H9 (cell line): ENCODE measurements at regions not wholly inside any gene's neighbourhood (a gene's known extent, or its start where the extent isn't known, plus 50 kb on each side); places are given as distances from the start of the nearest gene placed in this dataset.

Source experiments
- DNase-seq: peaks from one replicate; pipeline ENCODE4 v3.0.0-alpha.2; 2017
- H2AFZ ChIP-seq: one replicate; pipeline ENCODE4 v1.6.1; 2013; ENCODE audit warnings: mild to moderate bottlenecking, low read length, control low read depth, moderate library complexity
- H2AK5ac ChIP-seq: 2 replicates; pipeline ENCODE4 v1.6.1; 2013; ENCODE audit warnings: low read length, control low read depth, mixed read lengths; ENCODE audit not compliant: insufficient read length
- H2BK120ac ChIP-seq: one replicate; pipeline ENCODE4 v1.6.1; 2013; ENCODE audit warnings: low read depth, mild to moderate bottlenecking, low read length, control low read depth, inconsistent platforms; ENCODE audit not compliant: poor library complexity, severe bottlenecking
- H2BK12ac ChIP-seq: 2 replicates; pipeline ENCODE4 v1.6.1; 2013; ENCODE audit warnings: low read length, control low read depth, mixed read lengths, low read depth; ENCODE audit not compliant: insufficient read length
- H2BK15ac ChIP-seq: 2 replicates; pipeline ENCODE4 v1.6.1; 2013; ENCODE audit warnings: low read depth, low read length, control low read depth
- H2BK20ac ChIP-seq: one replicate; pipeline ENCODE4 v1.6.1; 2013; ENCODE audit warnings: low read depth, mild to moderate bottlenecking, low read length, control low read depth, inconsistent platforms; ENCODE audit not compliant: poor library complexity, severe bottlenecking
- H2BK5ac ChIP-seq: 2 replicates; pipeline ENCODE4 v1.6.1; 2013; ENCODE audit warnings: low read length, control low read depth, mixed read lengths; ENCODE audit not compliant: insufficient read length
- H3K14ac ChIP-seq: 2 replicates; pipeline ENCODE4 v1.6.1; 2013; ENCODE audit warnings: low read length, control low read depth; ENCODE audit not compliant: insufficient read depth
- H3K18ac ChIP-seq: 2 replicates; pipeline ENCODE4 v1.6.1; 2013; ENCODE audit warnings: low read depth, mild to moderate bottlenecking, mixed read lengths, low read length, control low read depth; ENCODE audit not compliant: insufficient read length
- H3K23ac ChIP-seq: 2 replicates; pipeline ENCODE4 v1.6.1; 2013; ENCODE audit warnings: low read length, control low read depth, mixed read lengths, low read depth; ENCODE audit not compliant: insufficient read length
- H3K23me2 ChIP-seq: 2 replicates; pipeline ENCODE4 v1.6.1; 2013; ENCODE audit warnings: low read depth, mild to moderate bottlenecking, mixed read lengths, low read length, control low read depth; ENCODE audit not compliant: insufficient read length, poor library complexity, severe bottlenecking
- H3K27ac ChIP-seq: 2 replicates; pipeline ENCODE4 v1.5.1; 2013; ENCODE audit warnings: low read length, control low read depth, mixed read lengths, low read depth; ENCODE audit not compliant: insufficient read length
- H3K27me3 ChIP-seq: 2 replicates; pipeline ENCODE4 v1.6.1; 2013; ENCODE audit warnings: low read length, control low read depth, inconsistent platforms; ENCODE audit not compliant: insufficient read depth
- H3K4ac ChIP-seq: 2 replicates; pipeline ENCODE4 v1.6.1; 2013; ENCODE audit warnings: low read depth, mild to moderate bottlenecking, control low read depth, inconsistent platforms, low read length, moderate library complexity
- H3K4me1 ChIP-seq: 2 replicates; pipeline ENCODE4 v1.6.1; 2013; ENCODE audit warnings: low read length, control low read depth, inconsistent platforms; ENCODE audit not compliant: insufficient read depth
- H3K4me2 ChIP-seq: 2 replicates; pipeline ENCODE4 v1.6.1; 2013; ENCODE audit warnings: low read length, control low read depth, mixed read lengths; ENCODE audit not compliant: insufficient read length, insufficient read depth
- H3K56ac ChIP-seq: 2 replicates; pipeline ENCODE4 v1.6.1; 2013; ENCODE audit warnings: low read depth, mild to moderate bottlenecking, mixed read lengths, low read length, control low read depth; ENCODE audit not compliant: insufficient read length
- H3K79me1 ChIP-seq: 2 replicates; pipeline ENCODE4 v1.6.1; 2013; ENCODE audit warnings: low read depth, mild to moderate bottlenecking, moderate library complexity, low read length, control low read depth, inconsistent platforms; ENCODE audit not compliant: insufficient read depth, poor library complexity, severe bottlenecking
- H3K79me2 ChIP-seq: 2 replicates; pipeline ENCODE4 v1.6.1; 2013; ENCODE audit warnings: low read length, control low read depth, inconsistent platforms; ENCODE audit not compliant: insufficient read depth
- H3K9ac ChIP-seq: 2 replicates; pipeline ENCODE4 v1.6.1; 2013; ENCODE audit warnings: low read length, control low read depth, mixed read lengths; ENCODE audit not compliant: insufficient read length; ENCODE audit errors: extremely low read depth
- H3K9me3 ChIP-seq: one replicate; pipeline ENCODE4 v1.6.1; 2013; ENCODE audit warnings: low read depth, low read length, inconsistent platforms; ENCODE audit not compliant: control insufficient read depth
- H3T11ph ChIP-seq: one replicate; pipeline ENCODE4 v1.6.1; 2013; ENCODE audit warnings: mild to moderate bottlenecking, low read length, control low read depth, inconsistent platforms
- H4K20me1 ChIP-seq: one replicate; pipeline ENCODE4 v1.6.1; 2013; ENCODE audit not compliant: control insufficient read depth, insufficient read length, insufficient read depth
- H4K5ac ChIP-seq: 2 replicates; pipeline ENCODE4 v1.6.1; 2013; ENCODE audit warnings: low read depth, mild to moderate bottlenecking, mixed read lengths, low read length, control low read depth; ENCODE audit not compliant: insufficient read length
- H4K8ac ChIP-seq: replicated peaks from 2 replicates; pipeline ENCODE4 v1.6.1; 2013; ENCODE audit warnings: low read length, control low read depth, mixed read lengths, low read depth; ENCODE audit not compliant: insufficient read length
- H4K91ac ChIP-seq: 2 replicates; pipeline ENCODE4 v1.6.1; 2013; ENCODE audit warnings: low read depth, mild to moderate bottlenecking, moderate library complexity, mixed read lengths, low read length, control low read depth; ENCODE audit not compliant: insufficient read length
- H3K27ac Mint-ChIP-seq, 3 experiments: 2 replicates in 2 of 3; 3 replicates in 1 of 3; pipeline ENCODE4 v1.8.0; 2020 to 2021; ENCODE audit warnings: mixed read lengths in 3 of 3, mild to moderate bottlenecking in 1 of 3, moderate library complexity in 1 of 3
- H3K27me3 Mint-ChIP-seq: 2 replicates; pipeline ENCODE4 v1.8.0; 2021; ENCODE audit warnings: low read depth, mild to moderate bottlenecking, moderate library complexity, mixed read lengths
- H3K36me3 Mint-ChIP-seq, 3 experiments: 2 replicates in 2 of 3; 3 replicates in 1 of 3; pipeline ENCODE4 v1.8.0; 2020 to 2021; ENCODE audit warnings: low read depth in 3 of 3, mixed read lengths in 3 of 3; ENCODE audit not compliant: insufficient read depth in 1 of 3
- H3K4me1 Mint-ChIP-seq, 2 experiments: 2 replicates each; pipeline ENCODE4 v1.8.0; 2020; ENCODE audit warnings: mixed read lengths in 2 of 2
- H3K4me3 Mint-ChIP-seq, 2 experiments: 2 replicates in 1 of 2; 3 replicates in 1 of 2; pipeline ENCODE4 v1.8.0; 2020 to 2021; ENCODE audit warnings: mild to moderate bottlenecking in 2 of 2, mixed read lengths in 2 of 2, moderate library complexity in 1 of 2
- H3K9me3 Mint-ChIP-seq, 2 experiments: 2 replicates in 1 of 2; 3 replicates in 1 of 2; pipeline ENCODE4 v1.8.0; 2020; ENCODE audit warnings: mild to moderate bottlenecking in 2 of 2, mixed read lengths in 2 of 2, moderate library complexity in 1 of 2
- WGBS: extraction: QIAGEN DNeasy Blood & Tissue Kit; methylation state at CpG from one replicate; pipeline ENCODE4 v1.1.7; 2013; ENCODE audit warnings: missing lambda C conversion rate, low lambda C conversion rate, mixed read lengths; ENCODE audit not compliant: insufficient read length; ENCODE audit errors: extremely low coverage; 5-methylcytosine and 5-hydroxymethylcytosine counted together
- TF ChIP-seq, protein P1 (sequence below): fragments of 200-600 bp; sonication (generic); conservative IDR thresholded peaks from 3 replicates; pipeline ENCODE4 v1.8.0; 2021; ENCODE audit warnings: antibody characterized with exemption, mild to moderate bottlenecking

DNA sequence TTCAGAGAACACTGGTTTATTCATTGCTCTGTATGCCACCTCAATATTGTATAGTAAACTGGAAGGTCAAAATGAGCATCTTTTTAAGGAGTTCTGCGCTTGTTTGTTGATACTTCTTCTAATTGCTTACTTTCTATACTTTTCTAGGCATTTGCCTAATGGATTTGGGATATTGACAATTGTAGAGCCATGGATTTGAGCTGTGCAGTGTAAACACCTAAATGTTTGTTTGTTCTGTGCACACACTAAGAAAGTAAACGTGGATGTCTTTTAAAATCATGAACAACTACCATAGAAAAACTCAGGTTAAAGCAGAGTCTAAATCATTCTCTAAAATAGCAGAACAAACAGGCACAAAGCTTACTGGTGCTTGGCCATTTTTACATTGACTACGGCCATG lies 436.6 kb upstream of the GBE1 start:
- Histone ChIP-seq H4K91ac (no peak overlapping the region), H3K79me1 (no peaks in the 10 kb centered on the region), H2AFZ (no peak overlapping the region), H3K56ac (no peak overlapping the region), H2BK12ac (no peak overlapping the region), H2BK20ac (no peak overlapping the region), H3T11ph (no peak overlapping the region), H2BK120ac (no peak overlapping the region), H4K5ac (no peak overlapping the region), H2BK5ac (no peak overlapping the region), H3K27ac (no peak overlapping the region), H4K8ac (no peak overlapping the region), H3K4me1 (no peaks in the 10 kb centered on the region), H3K23ac (no peak overlapping the region), H3K9me3 (no peaks in the 10 kb centered on the region), H3K9ac (no peak overlapping the region), H3K14ac (no peak overlapping the region), H3K18ac (no peak overlapping the region), H2AK5ac (no peak overlapping the region), H3K4ac (no peak overlapping the region), H3K4me2 (no peak overlapping the region), H4K20me1 (no peaks in the 10 kb centered on the region), H3K23me2 (no peaks in the 10 kb centered on the region), H3K79me2 (no peaks in the 10 kb centered on the region), H3K27me3 (no peaks in the 10 kb centered on the region), H2BK15ac (no peak overlapping the region)
- no peak overlapping the region for H3K4me3 Mint-ChIP-seq
- peaks cover 7 to 10% of the 10 kb centered on the region in 2 experiments; a peak in 3 of 4 replicates for H3K4me1 Mint-ChIP-seq
- H3K27me3 Mint-ChIP-seq: no peaks in the 10 kb centered on the region
- no CpG with 5 or more reads among the region's 3 CpGs for WGBS
- H3K36me3 Mint-ChIP-seq: no peaks in the 10 kb centered on the region; a peak in 1 of 7 replicates
- no peak overlapping the region for H3K27ac Mint-ChIP-seq
- DNase-seq: no peak
- TF ChIP-seq, protein P1, sequence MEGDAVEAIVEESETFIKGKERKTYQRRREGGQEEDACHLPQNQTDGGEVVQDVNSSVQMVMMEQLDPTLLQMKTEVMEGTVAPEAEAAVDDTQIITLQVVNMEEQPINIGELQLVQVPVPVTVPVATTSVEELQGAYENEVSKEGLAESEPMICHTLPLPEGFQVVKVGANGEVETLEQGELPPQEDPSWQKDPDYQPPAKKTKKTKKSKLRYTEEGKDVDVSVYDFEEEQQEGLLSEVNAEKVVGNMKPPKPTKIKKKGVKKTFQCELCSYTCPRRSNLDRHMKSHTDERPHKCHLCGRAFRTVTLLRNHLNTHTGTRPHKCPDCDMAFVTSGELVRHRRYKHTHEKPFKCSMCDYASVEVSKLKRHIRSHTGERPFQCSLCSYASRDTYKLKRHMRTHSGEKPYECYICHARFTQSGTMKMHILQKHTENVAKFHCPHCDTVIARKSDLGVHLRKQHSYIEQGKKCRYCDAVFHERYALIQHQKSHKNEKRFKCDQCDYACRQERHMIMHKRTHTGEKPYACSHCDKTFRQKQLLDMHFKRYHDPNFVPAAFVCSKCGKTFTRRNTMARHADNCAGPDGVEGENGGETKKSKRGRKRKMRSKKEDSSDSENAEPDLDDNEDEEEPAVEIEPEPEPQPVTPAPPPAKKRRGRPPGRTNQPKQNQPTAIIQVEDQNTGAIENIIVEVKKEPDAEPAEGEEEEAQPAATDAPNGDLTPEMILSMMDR: no peak
- no peaks in the 10 kb centered on the region; a peak in 1 of 5 replicates for H3K9me3 Mint-ChIP-seq
